Coronary artery (tissue), 2 donors: ENCODE measurements at regions not wholly inside any gene's neighbourhood (a gene's known extent, or its start where the extent isn't known, plus 50 kb on each side); places are given as distances from the start of the nearest gene placed in this dataset.

ENCODE experiments used
- DNase-seq: peaks from one replicate; pipeline ENCODE4 v3.0.0-alpha.2; 2017; ENCODE audit warnings: low spot score
- H3K27ac ChIP-seq, 2 donors: fragments of 200-600 bp; sonication (generic); one replicate each; pipeline ENCODE4 v1.5.1; 2016 to 2019
- H3K4me3 ChIP-seq: fragments of 200-600 bp; sonication (generic); 2 replicates; pipeline ENCODE4 v1.5.1; 2016; ENCODE audit warnings: mild to moderate bottlenecking, moderate library complexity
- CTCF ChIP-seq: fragments of 200-600 bp; sonication (generic); IDR thresholded peaks from one replicate; pipeline ENCODE4 v1.5.1; 2019; ENCODE audit warnings: antibody characterized with exemption

GRCh38 chr13:103772576-103772975 lies 706.4 kb upstream of the SLC10A2 start:
- Histone ChIP-seq H3K4me3 (no peak overlapping the region), H3K27ac (no peak overlapping the region)
- TF ChIP-seq CTCF: no peak
- DNase-seq: no peak

DNA sequence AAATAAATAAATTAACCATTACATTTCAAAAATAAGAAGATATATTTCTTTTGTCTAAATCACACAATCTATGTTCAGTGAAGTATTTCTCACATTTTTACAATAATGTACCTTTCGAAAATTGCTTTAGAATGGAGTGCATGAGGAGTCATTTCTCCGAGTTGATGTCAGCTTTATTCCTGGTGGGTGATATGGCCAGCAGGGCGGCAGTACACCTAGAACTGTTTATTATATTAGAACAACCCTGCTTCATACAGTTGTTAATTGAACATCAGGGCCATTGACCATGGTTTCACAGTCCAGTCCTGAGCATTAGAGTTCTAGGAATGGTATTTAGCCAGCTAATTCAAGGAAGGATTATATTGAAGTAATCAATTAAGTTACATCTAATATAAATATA lies 696.3 kb upstream of the SLC10A2 start:
- no peak for TF ChIP-seq CTCF
- Histone ChIP-seq H3K27ac (no peak overlapping the region), H3K4me3 (no peak overlapping the region)
- no peak for DNase-seq

DNA sequence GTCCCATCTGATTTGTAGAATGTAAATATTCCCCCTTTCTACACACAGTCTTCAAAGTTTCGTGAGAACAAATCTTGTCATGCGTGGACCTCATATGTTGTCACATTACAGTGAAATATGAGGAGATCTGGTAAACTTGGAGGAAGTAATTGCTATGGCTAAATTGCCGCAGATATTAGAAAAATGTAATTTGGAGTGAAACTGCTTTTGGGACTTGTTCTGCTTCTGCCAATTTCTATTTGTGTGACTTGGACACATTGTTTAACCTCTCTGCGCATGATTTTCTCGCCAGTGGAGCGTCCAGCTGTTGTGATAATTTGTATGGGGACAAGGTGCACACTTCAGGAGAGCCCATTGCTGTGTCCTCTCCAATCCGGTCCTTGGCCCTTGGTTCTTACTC lies 693.1 kb upstream of the SLC10A2 start:
- DNase-seq: no peak
- Histone ChIP-seq H3K4me3 (peak overlapping the region; percentile 16), H3K27ac (no peak overlapping the region)
- TF ChIP-seq CTCF: no peak

DNA sequence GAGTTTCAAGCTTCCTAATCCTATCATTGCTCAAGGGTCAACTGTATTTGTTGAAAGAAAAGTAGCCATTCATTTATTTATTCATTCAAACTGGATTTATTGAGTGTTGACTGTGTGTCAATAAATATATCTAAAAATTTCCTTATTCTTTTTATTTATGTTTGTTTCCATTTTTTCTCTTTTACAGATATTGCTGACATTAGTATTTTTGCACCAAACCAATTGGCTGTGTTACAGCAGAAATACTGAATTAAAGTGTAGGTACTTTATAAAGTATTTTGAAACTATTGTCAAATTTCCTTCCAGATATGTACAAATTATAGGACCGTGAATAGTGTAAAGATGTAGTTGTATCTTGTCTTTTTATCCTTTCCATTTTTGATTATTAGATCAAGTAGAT lies 692.0 kb upstream of the SLC10A2 start:
- no peak for TF ChIP-seq CTCF
- Histone ChIP-seq H3K4me3 (no peak overlapping the region), H3K27ac (no peak overlapping the region)
- no peak for DNase-seq

- no peak for DNase-seq
- TF ChIP-seq CTCF: no peak
- no peak overlapping the region for H3K27ac ChIP-seq
- H3K4me3 ChIP-seq: no peak overlapping the region
Observed at GRCh38 chr13:103757361-103757760, 691.1 kb upstream of the SLC10A2 start.

GRCh38 chr13:103754783-103755182 lies 688.6 kb upstream of the SLC10A2 start:
- TF ChIP-seq CTCF: no peak
- Histone ChIP-seq H3K27ac (no peak overlapping the region), H3K4me3 (no peak overlapping the region)
- no peak for DNase-seq

- TF ChIP-seq CTCF: no peak
- Histone ChIP-seq H3K4me3 (no peak overlapping the region), H3K27ac (no peak overlapping the region)
- DNase-seq: no peak
Observed at GRCh38 chr13:103734837-103735236, 668.6 kb upstream of the SLC10A2 start.
